NCI-H82 (cell line): ENCODE measurements at regions not wholly inside any gene's neighbourhood (a gene's known extent, or its start where the extent isn't known, plus 50 kb on each side); places are given as distances from the start of the nearest gene placed in this dataset.

Source experiments
- DNase-seq: peaks from one replicate; lab custom pipeline; 2025; lab: John Stamatoyannopoulos, UW

DNA sequence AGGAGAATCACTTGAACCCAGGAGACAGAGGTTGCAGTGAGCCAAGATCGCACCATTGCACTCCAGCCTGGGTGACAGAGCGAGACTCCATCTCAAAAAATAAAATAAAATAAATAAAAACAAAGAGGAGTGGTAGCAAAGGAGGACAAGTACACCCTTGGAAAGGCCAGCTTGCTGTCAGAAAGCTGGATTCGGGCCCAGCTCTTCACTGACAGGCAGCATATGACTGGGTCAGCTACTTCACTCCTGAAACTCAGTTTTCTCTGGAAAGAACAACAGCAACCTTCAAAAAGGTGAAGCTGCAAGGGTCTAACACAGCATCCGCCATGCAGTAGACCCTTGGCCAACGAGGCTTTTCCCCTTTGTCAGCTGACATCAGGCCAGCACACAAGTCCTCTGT is 156.0 kb upstream of the TIAM1 start:
- no peak for DNase-seq

DNA sequence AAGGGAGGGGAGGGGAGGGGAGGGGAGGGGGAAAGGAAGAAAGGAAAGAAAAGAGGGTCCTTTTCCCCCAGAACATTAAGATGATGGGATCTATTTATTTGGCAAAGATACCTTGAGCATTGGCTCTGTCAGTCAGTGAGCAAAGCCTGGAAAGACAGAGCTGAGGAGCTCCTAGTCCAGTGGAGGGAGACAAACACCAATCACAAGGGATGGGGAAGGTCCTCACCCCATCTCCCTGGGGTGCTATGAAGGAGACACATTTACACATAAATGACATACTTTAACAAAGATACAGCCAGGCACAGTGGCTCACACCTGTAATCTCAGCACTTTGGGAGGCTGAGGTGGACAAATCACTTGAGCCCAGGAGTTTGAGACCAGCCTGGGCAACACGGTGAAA is 154.9 kb upstream of the TIAM1 start:
- peak; percentile 10 for DNase-seq

GRCh38 chr21:31497914-31498313 is 153.9 kb upstream of the TIAM1 start:
- DNase-seq = peak; percentile 56

GRCh38 chr21:31493350-31493880 is 149.4 kb upstream of the TIAM1 start:
- no peak for DNase-seq

DNA sequence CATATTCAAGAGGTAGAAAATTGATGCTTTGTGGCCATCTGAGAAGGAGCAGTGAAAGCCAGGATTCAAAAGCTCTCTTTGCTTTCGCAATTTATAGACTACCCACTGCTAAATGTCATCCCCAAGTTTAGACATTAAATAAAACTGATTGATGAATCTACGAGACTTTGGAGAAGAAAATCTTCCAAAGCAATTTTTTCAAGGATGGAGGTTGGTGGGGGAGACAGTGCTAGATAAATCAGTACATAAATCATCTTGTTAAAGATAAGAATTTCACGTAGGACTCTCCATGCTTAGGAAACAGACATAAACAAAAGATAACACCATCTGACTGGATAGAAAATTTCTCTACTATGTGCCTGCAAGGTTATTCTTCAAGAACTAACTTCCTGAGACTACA is 147.6 kb upstream of the TIAM1 start:
- no peak for DNase-seq

DNA sequence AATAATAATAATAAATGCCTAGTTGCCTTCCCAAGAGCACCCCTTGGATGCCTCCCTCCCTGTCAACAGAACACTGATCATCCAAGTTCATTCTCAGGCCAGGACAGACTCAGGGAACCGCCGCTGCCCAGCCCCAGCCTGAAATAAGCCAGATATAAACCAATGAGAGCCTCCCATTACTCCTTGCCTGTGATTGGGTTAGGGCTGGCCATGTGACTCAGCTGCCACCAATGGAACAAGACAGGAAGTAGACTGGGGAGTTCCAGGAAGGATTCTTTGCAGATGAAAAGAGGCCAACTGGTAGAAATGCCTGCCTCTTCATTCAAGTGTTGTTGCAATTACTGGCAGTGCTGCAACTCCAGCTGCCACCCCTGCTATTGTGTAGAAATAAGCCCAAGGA is 146.4 kb upstream of the TIAM1 start:
- peak; percentile 9 for DNase-seq

GRCh38 chr21:31489726-31490125 is 145.7 kb upstream of the TIAM1 start:
- no peak for DNase-seq

DNA sequence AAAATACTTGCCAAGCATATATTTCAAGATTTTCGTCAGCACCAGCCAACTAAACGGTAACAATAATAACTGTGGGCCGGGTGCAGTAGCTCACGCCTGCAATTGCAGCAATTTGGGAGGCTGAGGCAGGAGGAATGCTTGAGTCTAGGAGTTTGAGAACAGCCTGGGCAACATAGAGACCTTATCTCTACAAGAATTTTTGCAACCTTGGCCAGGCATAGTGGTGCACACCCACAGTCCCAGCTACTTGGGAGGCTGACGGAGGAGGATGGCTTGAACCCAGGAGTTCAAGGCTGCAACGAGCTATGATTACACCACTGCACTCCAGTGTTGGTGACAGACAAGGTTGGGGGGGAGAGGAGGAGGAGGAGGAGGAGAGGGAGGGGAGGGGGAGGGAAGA is 145.0 kb upstream of the TIAM1 start:
- no peak for DNase-seq

GRCh38 chr21:31484219-31484618 is 140.2 kb upstream of the TIAM1 start:
- no peak for DNase-seq

DNA sequence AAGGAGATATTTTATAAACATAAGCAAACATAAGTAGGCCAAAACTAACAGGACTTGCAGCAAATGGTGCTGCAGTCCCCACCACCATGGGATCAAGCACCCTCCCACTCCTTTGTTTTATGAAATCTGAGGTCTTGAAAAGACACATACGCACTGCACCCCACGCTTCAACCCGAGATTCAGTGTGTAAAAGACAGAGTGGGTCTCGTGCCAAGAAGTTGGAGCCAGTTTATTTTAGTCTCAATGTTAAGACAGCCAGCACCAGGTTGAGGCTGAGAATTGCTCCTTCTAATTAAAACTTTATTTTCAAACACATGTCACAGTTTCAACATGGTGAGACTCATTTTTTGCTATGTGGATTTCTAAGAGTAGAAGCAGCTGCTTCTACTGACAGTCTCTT is 139.1 kb upstream of the TIAM1 start:
- no peak for DNase-seq

DNA sequence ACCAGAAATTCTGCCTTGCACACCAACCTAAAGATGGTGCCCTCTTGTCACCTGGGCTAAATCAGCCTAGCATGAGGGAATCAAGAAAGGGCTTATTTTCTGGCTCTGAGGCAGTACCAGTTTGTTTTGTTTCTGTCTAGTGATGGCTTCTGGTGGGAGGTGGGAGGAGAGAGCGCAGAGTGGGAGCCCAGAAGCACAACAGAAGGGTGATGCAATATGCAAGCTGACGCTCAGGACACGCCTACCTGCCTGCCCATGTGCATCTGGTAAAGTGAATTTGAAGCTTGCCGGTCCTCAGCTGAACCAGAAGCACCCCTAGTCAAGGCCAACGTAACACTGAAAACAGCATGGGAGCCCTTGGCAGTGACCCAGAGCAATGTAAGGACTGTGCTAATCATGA is 138.4 kb upstream of the TIAM1 start:
- DNase-seq = no peak

- DNase-seq = no peak
Observed at GRCh38 chr21:31480228-31480627, 136.2 kb upstream of the TIAM1 start.

DNA sequence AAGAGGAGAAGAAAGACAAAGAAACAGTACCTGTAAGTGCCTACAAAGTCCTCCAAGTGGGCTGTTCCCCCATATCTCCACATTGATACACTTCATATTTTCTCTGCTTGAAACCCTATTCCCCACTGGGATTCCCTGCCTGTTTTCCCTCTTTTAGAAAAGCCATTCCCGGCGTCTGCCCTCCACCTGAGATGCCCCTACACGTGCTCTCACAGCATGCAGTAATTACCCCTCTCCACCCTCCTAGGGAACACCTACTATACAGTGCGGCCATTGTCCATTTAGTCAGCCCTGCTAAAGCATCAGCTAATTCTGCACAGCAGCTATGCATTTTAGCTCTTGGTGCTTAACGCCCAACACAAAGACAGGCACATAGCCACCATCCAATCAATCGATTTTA is 135.7 kb upstream of the TIAM1 start:
- no peak for DNase-seq

DNA sequence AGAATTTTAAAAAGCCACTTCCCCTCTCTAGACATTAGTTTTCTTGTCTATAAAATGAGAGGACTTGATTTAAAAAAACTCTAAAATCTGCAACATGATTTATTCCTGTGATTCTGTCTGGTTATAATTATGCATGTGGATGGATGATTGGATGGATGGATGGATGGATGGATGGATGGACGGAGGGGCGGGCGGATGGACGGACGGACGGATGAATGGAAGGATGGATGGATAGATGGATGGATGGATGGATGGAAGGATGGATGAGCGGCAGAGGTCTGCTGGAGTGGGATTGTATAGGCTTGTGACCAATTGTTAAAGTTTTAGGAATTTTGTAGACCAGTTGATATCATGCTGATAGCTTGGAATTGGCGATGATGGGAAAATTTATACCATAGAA is 135.2 kb upstream of the TIAM1 start:
- DNase-seq = no peak

DNA sequence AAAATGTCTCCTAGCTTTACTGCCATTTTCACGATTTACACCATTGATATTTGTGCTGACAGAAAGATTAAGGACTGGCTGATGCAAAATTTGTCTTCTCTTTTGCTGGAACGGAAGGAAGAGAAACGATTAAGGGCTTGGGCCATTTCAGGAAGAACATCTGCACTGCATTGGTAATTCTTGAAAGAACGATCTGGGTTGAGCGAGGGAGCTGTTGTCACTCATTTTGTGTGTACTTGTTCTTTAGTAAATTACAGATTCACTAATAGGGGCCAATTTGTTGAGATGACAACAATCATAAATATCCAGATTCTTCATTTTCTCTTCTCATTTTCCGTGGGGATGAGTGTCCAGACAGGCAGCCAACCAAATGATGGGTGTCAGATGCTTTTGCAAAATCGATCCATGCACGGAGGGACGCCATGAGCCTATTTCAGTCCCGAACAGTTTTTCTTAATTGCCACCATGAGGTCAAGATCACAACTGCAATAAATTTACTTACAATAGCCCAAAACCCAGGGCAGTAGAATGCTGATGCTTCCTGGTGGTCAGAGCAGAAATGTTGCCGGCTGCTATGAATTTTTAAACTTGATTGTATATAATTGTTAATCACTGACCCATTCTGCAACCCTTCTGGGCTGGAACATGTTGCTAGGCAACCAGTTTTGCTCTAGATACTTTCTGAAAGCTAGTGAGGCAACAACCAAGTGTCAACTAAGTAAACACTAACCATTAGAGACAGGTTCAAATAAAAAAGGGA is 132.4 kb upstream of the TIAM1 start:
- DNase-seq = no peak

- peak; percentile 58 for DNase-seq
Observed at GRCh38 chr21:31475223-31475622, 131.2 kb upstream of the TIAM1 start.

DNA sequence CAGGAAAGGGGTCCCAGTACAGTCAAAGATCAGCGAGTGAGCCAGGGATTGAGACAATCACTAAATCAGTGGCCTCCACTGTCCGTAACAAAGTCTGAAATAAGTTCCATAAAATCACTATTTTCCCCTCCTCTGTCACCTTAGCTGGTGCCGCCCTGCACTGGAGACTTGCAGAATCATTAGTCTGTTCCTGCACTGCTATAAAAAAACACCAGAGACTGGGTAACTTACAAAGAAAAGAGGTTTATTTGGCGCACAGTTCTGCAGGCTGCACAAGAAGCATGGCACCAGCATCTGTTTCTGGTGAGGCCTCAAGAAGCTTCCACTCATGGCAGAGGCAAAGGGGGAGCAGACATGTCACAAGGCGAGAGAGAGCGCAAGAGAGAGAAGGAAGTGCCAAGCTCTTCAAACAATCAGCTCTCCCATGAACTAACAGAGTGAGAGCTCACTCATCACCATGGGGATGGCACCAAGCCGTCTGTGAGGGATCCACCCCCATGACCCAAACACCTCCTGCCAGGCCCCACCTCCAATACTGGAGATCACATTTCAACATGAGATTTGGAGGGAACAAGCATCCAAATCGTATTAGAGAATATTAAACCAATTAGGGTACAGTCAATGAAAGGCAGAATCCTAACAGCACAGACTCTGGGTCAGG is 129.8 kb upstream of the TIAM1 start:
- DNase-seq = peak; percentile 95

GRCh38 chr21:31471865-31472264 is 127.8 kb upstream of the TIAM1 start:
- DNase-seq = no peak

GRCh38 chr21:31470896-31471694 is 127.0 kb upstream of the TIAM1 start:
- DNase-seq = peak; percentile 16

DNA sequence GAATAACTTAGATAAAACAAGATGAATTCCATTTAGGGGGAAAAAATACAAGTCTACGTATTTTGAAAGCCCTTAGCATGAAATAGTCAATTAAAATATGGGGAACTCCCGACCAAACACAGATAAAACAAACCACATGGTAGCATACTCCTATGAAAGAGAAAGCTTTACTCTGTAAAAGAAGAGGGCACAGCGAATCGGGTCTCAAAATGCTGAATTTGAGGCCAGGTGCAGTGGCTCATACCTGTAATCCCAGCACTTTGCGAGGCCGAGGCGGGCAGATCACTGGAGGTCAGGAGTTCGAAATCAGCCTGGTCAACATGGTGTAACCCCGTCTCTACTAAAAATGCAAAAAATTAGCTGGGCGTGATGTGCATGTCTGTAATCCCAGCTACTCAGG is 116.9 kb upstream of the TIAM1 start:
- DNase-seq = no peak

DNA sequence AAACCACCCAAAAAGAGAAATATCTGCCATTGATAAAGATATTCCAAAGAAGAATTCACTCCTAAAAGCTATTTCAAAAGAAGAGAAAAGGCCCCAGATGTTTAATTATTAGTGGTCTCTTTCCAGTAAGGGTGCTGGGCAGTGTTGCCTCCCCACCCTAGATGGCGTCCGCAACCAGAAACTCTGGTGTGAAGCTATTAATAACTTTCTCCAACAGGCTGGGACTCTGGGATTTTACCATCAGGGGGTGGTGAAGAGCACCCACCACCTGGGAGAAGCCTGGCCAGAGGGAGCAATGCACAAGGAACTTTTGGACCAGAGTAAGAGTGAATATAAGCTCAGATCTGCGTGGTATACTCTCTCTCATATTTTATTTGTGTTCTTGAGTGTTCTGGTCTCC is 115.4 kb upstream of the TIAM1 start:
- peak; percentile 24 for DNase-seq

DNA sequence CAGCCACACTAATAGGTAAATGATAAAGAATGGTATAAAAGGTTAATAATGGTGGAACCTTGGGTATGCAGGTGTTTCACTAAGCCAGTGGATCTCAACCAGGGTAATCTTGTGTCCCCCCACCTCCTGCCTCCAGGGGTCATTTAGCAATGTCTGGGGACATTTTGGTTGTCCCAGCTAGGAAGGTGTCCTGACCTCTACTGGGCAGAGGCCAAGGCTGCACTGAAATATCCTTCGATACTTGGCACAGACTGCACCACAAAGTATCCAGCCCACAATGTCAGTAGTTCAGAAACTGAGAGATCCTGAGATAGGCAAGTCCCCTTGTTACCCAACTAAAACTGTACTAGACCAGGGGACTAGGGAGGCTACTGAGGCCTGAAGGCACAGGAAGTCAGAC is 113.6 kb upstream of the TIAM1 start:
- DNase-seq = no peak

GRCh38 chr21:31456201-31456600 is 112.1 kb upstream of the TIAM1 start:
- no peak for DNase-seq
